ENCODE measurements at regions not wholly inside any gene's neighbourhood (a gene's known extent, or its start where the extent isn't known, plus 50 kb on each side); places are given as distances from the start of the nearest gene placed in this dataset.

DNA sequence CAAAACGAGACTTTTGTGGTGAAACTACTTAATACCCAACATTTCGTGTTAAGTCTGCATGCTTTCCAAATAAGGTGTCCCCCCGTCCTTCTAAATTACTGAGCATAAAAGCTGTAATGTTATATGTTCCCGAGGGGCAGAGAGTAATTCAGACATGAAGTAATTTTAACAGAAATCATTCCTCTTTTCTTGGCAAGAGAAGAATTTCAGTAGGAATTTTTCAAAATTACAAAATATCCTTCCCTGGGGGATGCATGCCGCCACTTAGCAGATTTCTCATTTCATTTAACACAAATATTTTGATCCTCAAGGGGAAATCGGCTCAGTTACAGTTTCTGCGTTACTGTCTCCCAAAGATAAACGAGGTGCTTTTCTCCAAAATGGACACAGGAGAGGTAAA, 213.2 kb upstream of the RHOBTB1 start:
- H3K27ac ChIP-seq: no peak overlapping the region
- no peak for ATAC-seq

DNA sequence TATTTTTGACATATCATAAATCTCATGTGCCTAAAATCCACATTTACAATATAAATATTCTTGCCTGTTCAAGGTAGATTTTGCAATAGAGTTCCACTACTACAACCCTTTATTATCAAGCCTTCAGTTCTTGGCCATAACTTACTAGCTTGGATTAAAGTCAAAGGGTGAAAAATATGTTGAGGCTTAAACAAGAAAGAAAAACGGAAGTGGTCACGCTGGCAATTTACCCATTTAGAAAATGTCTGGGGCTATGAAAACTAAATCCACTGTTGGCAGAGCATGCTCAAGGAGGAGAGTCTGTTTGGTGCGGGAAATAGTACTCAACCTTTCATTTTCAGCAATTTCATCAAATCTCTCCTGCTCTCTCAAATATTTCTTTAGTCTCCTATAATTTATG, 209.8 kb upstream of the RHOBTB1 start:
- TF ChIP-seq, protein P1, sequence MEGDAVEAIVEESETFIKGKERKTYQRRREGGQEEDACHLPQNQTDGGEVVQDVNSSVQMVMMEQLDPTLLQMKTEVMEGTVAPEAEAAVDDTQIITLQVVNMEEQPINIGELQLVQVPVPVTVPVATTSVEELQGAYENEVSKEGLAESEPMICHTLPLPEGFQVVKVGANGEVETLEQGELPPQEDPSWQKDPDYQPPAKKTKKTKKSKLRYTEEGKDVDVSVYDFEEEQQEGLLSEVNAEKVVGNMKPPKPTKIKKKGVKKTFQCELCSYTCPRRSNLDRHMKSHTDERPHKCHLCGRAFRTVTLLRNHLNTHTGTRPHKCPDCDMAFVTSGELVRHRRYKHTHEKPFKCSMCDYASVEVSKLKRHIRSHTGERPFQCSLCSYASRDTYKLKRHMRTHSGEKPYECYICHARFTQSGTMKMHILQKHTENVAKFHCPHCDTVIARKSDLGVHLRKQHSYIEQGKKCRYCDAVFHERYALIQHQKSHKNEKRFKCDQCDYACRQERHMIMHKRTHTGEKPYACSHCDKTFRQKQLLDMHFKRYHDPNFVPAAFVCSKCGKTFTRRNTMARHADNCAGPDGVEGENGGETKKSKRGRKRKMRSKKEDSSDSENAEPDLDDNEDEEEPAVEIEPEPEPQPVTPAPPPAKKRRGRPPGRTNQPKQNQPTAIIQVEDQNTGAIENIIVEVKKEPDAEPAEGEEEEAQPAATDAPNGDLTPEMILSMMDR (IDR thresholded peaks at IDR 0.05): no peak
- DNase-seq (no peak), ATAC-seq (no peak)
- no peaks in the 10 kb centered on the region for H3K36me3 ChIP-seq
- H3K27me3 ChIP-seq: no peaks in the 10 kb centered on the region
- no peaks in the 10 kb centered on the region for H3K9me3 ChIP-seq
- H3K27ac ChIP-seq: no peak overlapping the region
- no peaks in the 10 kb centered on the region for H3K4me1 ChIP-seq
- H3K4me3 ChIP-seq: no peak overlapping the region
- intact Hi-C loops (cut with DNase I): no loop called here

More for the DNA sequence above, 213.2 kb upstream of the RHOBTB1 start:
- TF ChIP-seq, protein P1 (IDR thresholded peaks at IDR 0.05): no peak
- H3K36me3 ChIP-seq: no peaks in the 10 kb centered on the region
- H3K4me1 ChIP-seq: no peaks in the 10 kb centered on the region
- intact Hi-C loops (cut with DNase I): no loop called here
- no peaks in the 10 kb centered on the region for H3K9me3 ChIP-seq
- H3K4me3 ChIP-seq: no peak overlapping the region
- no peak for DNase-seq
- H3K27me3 ChIP-seq: no peaks in the 10 kb centered on the region

DNA sequence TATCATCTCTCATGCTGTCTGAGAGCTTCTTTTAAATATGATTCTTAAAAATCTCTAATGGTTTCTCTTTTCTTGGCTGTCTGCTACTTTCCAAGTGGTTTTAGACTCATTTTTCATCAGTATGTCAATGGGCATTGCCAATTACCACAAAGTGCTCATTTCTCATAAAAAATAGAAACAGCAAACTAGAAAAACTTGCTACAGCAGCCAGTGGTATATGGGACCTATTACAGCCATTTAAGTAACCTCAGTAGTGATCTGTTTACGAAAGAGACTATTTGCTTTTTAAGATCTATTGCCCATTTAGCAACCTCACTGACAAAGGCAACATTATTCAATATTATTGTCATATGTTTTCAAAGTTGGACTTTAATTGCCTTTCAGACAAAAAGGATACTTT, 207.1 kb upstream of the RHOBTB1 start:
- TF ChIP-seq, protein P1 (IDR thresholded peaks at IDR 0.05): no peak
- H3K36me3 ChIP-seq: no peaks in the 10 kb centered on the region
- no peak for ATAC-seq
- H3K4me1 ChIP-seq: no peaks in the 10 kb centered on the region
- H3K27me3 ChIP-seq: no peaks in the 10 kb centered on the region
- DNase-seq: no peak
- H3K4me3 ChIP-seq: no peak overlapping the region
- H3K27ac ChIP-seq: no peak overlapping the region
- intact Hi-C loops (cut with DNase I): no loop called here
- H3K9me3 ChIP-seq: no peaks in the 10 kb centered on the region

DNA sequence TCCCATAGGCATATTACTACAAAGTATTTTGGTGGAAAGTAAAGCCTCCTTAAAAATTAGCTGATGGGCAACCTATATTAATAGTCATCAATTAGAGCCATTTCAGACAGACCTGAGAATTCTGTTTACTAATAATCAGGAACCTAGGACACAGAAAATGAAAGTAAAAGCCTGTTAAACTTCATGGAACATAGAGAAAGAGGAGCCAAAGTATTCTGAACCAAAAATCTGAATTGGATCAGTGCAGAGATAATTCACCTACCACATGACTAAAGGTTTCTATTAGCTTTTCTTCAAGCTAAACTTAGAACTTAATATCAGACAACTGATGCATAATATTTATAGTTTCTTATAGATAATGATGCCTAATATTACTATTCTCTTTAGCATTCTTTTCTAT, 204.5 kb upstream of the RHOBTB1 start:
- H3K27ac ChIP-seq: no peak overlapping the region
- H3K27me3 ChIP-seq: no peaks in the 10 kb centered on the region
- DNase-seq: no peak
- TF ChIP-seq, protein P1 (IDR thresholded peaks at IDR 0.05): no peak
- ATAC-seq: no peak
- intact Hi-C loops (cut with DNase I): no loop called here
- no peaks in the 10 kb centered on the region for H3K4me1 ChIP-seq
- H3K9me3 ChIP-seq: no peaks in the 10 kb centered on the region
- H3K36me3 ChIP-seq: no peaks in the 10 kb centered on the region
- no peak overlapping the region for H3K4me3 ChIP-seq

DNA sequence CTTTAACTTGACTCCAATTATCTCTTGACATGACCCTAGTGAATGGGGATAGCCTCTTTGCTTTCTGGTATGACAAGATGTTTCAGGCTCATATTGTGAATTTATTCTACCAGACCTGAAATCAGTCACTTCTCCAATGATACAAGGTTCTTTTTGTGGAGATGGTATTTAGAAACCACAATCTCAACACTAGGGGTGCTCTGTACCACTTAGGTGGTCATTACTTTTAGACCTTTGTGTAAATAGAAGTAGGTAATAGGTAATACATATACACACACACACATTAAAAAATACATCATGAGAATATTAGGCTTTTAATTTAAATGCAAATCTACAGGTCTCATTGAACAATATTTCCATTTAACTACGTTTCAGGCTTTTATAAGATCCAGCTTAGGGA, 199.0 kb upstream of the RHOBTB1 start:
- Histone ChIP-seq H3K27ac (no peak overlapping the region), H3K9me3 (no peaks in the 10 kb centered on the region), H3K4me3 (no peak overlapping the region), H3K36me3 (no peaks in the 10 kb centered on the region), H3K27me3 (no peaks in the 10 kb centered on the region), H3K4me1 (no peaks in the 10 kb centered on the region)
- ATAC-seq: no peak
- intact Hi-C loops (cut with DNase I): no loop called here
- TF ChIP-seq, protein P1 (IDR thresholded peaks at IDR 0.05): no peak
- DNase-seq: no peak

Data from left lung (tissue), 4 donors.